ENCODE measurements at regions not wholly inside any gene's neighbourhood (a gene's known extent, or its start where the extent isn't known, plus 50 kb on each side); places are given as distances from the start of the nearest gene placed in this dataset.

GRCh38 chr6:80792151-80792550 lies 685.7 kb downstream of the BCKDHB start:
- TF ChIP-seq CTCF (IDR thresholded peaks at IDR 0.05) (no peak), POLR2AphosphoS5 (IDR thresholded peaks at IDR 0.05) (no peak), POLR2A (IDR thresholded peaks at IDR 0.05) (no peak)
